Smooth muscle cell (in vitro differentiated cells): ENCODE measurements at regions not wholly inside any gene's neighbourhood (a gene's known extent, or its start where the extent isn't known, plus 50 kb on each side); places are given as distances from the start of the nearest gene placed in this dataset.

Experiments
- DNase-seq: peaks from one replicate; lab custom pipeline; 2025; ENCODE audit not compliant: unreplicated experiment; lab: John Stamatoyannopoulos, UW
- H2AFZ ChIP-seq: fragments of 200-600 bp; sonication (generic); 2 replicates; pipeline ENCODE4 v1.6.0; 2016; ENCODE audit warnings: antibody characterized with exemption, low read depth, mild to moderate bottlenecking
- H3F3A ChIP-seq: fragments of 200-600 bp; sonication (generic); 2 replicates; pipeline ENCODE4 v1.6.0; 2017; ENCODE audit warnings: antibody characterized with exemption, low read depth
- H3K27ac ChIP-seq: fragments of 200-600 bp; sonication (generic); 2 replicates; pipeline ENCODE4 v1.5.1; 2016; ENCODE audit warnings: low read depth, mild to moderate bottlenecking
- H3K27me3 ChIP-seq: fragments of 200-600 bp; sonication (generic); 2 replicates; pipeline ENCODE4 v1.6.1; 2016; ENCODE audit warnings: low read depth, mild to moderate bottlenecking
- H3K36me3 ChIP-seq: fragments of 200-600 bp; sonication (generic); 2 replicates; pipeline ENCODE4 v1.5.1; 2016; ENCODE audit warnings: low read depth
- H3K4me1 ChIP-seq: fragments of 200-600 bp; sonication (generic); 2 replicates; pipeline ENCODE4 v1.5.1; 2016; ENCODE audit warnings: low read depth
- H3K4me2 ChIP-seq: fragments of 200-600 bp; sonication (generic); 2 replicates; pipeline ENCODE4 v1.6.0; 2016; ENCODE audit warnings: mild to moderate bottlenecking
- H3K4me3 ChIP-seq: fragments of 200-600 bp; sonication (generic); 2 replicates; pipeline ENCODE4 v1.5.1; 2016; ENCODE audit warnings: mild to moderate bottlenecking
- H3K79me2 ChIP-seq: fragments of 200-600 bp; sonication (generic); 2 replicates; pipeline ENCODE4 v1.6.0; 2016; ENCODE audit warnings: low read depth, mild to moderate bottlenecking
- H3K9ac ChIP-seq: fragments of 200-600 bp; sonication (generic); 2 replicates; pipeline ENCODE4 v1.6.0; 2016; ENCODE audit warnings: low read depth
- H3K9me3 ChIP-seq: fragments of 200-600 bp; sonication (generic); replicated peaks from 2 replicates; pipeline ENCODE4 v1.5.1; 2016; ENCODE audit warnings: low read depth
- H4K20me1 ChIP-seq: fragments of 200-600 bp; sonication (generic); 2 replicates; pipeline ENCODE4 v1.6.0; 2016; ENCODE audit warnings: low read depth
- CTCF ChIP-seq: fragments of 200-600 bp; sonication (generic); IDR thresholded peaks from 2 replicates; pipeline ENCODE4 v1.5.1; 2017; ENCODE audit warnings: borderline replicate concordance, mild to moderate bottlenecking, antibody characterized with exemption; ENCODE audit not compliant: insufficient read depth, poor library complexity, severe bottlenecking
- WGBS: methylation state at CpG from one replicate; pipeline ENCODE4 v1.1.7; 2016; ENCODE audit warnings: low lambda C conversion rate; 5-methylcytosine and 5-hydroxymethylcytosine counted together

GRCh38 chr6:149168968-149169367 is 148.5 kb upstream of the TAB2 start:
- no peak for DNase-seq
- no peaks in the 10 kb centered on the region for H3F3A ChIP-seq
- H3K27ac ChIP-seq = no peak overlapping the region
- no peaks in the 10 kb centered on the region for H3K9me3 ChIP-seq
- H3K9ac ChIP-seq = no peak overlapping the region
- no peaks in the 10 kb centered on the region for H3K27me3 ChIP-seq
- no peaks in the 10 kb centered on the region for H3K79me2 ChIP-seq
- H3K4me2 ChIP-seq = no peak overlapping the region
- H3K36me3 ChIP-seq = no peaks in the 10 kb centered on the region
- H3K4me1 ChIP-seq = peaks cover 9% of the 10 kb centered on the region
- H2AFZ ChIP-seq = no peak overlapping the region
- no peak overlapping the region for H3K4me3 ChIP-seq
- TF ChIP-seq CTCF = no peak
- 89% methylated on average over 6 of the region's 6 CpGs for WGBS
- no peaks in the 10 kb centered on the region for H4K20me1 ChIP-seq

GRCh38 chr6:149169761-149170511 is 147.6 kb upstream of the TAB2 start:
- Histone ChIP-seq H3F3A (no peaks in the 10 kb centered on the region), H3K4me2 (no peak overlapping the region), H3K4me1 (peaks cover 9% of the 10 kb centered on the region), H4K20me1 (no peaks in the 10 kb centered on the region), H3K9me3 (no peaks in the 10 kb centered on the region), H3K36me3 (no peaks in the 10 kb centered on the region), H3K27me3 (no peaks in the 10 kb centered on the region), H3K27ac (no peak overlapping the region), H3K4me3 (no peak overlapping the region), H2AFZ (no peak overlapping the region), H3K79me2 (no peaks in the 10 kb centered on the region), H3K9ac (no peak overlapping the region)
- no peak for DNase-seq
- TF ChIP-seq CTCF = no peak
- 73% methylated on average over 6 of the region's 6 CpGs for WGBS

- Histone ChIP-seq H3K36me3 (no peaks in the 10 kb centered on the region), H3K9me3 (no peaks in the 10 kb centered on the region), H4K20me1 (no peaks in the 10 kb centered on the region), H3K4me3 (no peak overlapping the region), H3K79me2 (no peaks in the 10 kb centered on the region), H3K4me1 (peaks cover 9% of the 10 kb centered on the region), H2AFZ (no peak overlapping the region), H3K9ac (no peak overlapping the region), H3F3A (no peaks in the 10 kb centered on the region), H3K4me2 (no peak overlapping the region), H3K27me3 (no peaks in the 10 kb centered on the region), H3K27ac (no peak overlapping the region)
- no peak for DNase-seq
- WGBS = 66% methylated on average over 11 of the region's 11 CpGs
- TF ChIP-seq CTCF = no peak
Observed at GRCh38 chr6:149170564-149171452, 146.7 kb upstream of the TAB2 start.

GRCh38 chr6:149173222-149173621 is 144.3 kb upstream of the TAB2 start:
- no peaks in the 10 kb centered on the region for H4K20me1 ChIP-seq
- no peaks in the 10 kb centered on the region for H3K79me2 ChIP-seq
- TF ChIP-seq CTCF = no peak
- H3K27ac ChIP-seq = no peak overlapping the region
- H3K9ac ChIP-seq = no peak overlapping the region
- H3F3A ChIP-seq = no peaks in the 10 kb centered on the region
- H3K9me3 ChIP-seq = no peaks in the 10 kb centered on the region
- H3K4me1 ChIP-seq = no peaks in the 10 kb centered on the region
- no peak overlapping the region for H2AFZ ChIP-seq
- no peak overlapping the region for H3K4me3 ChIP-seq
- H3K36me3 ChIP-seq = no peaks in the 10 kb centered on the region
- no peak overlapping the region for H3K4me2 ChIP-seq
- no peak for DNase-seq
- no peaks in the 10 kb centered on the region for H3K27me3 ChIP-seq
